Panc1 (cell line): ENCODE measurements at regions not wholly inside any gene's neighbourhood (a gene's known extent, or its start where the extent isn't known, plus 50 kb on each side); places are given as distances from the start of the nearest gene placed in this dataset.

ENCODE experiments used
- CTCF ChIP-seq: fragments of 450-650 bp; IDR thresholded peaks from 2 replicates; pipeline ENCODE4 v1.5.1; 2017; ENCODE audit warnings: mild to moderate bottlenecking
- POLR2AphosphoS5 ChIP-seq: IDR thresholded peaks from 2 replicates; pipeline ENCODE4 v1.6.1; 2012; ENCODE audit warnings: mild to moderate bottlenecking, low read depth, low read length, moderate library complexity
- REST ChIP-seq, 2 experiments: IDR thresholded peaks; 2 replicates each; pipeline ENCODE4 v1.6.1; 2011 to 2012; ENCODE audit warnings: low read depth in 2 of 2, control low read depth in 1 of 2, low read length in 1 of 2, mild to moderate bottlenecking in 1 of 2, moderate library complexity in 1 of 2; ENCODE audit not compliant: insufficient read depth in 1 of 2
- TCF7L2 ChIP-seq: IDR thresholded peaks from 2 replicates; pipeline ENCODE4 v1.6.1; 2011; ENCODE audit warnings: mild to moderate bottlenecking, low read depth, low read length, inconsistent platforms

- TF ChIP-seq CTCF (no peak), REST (IDR thresholded peaks at IDR 0.05; ENCODE audit: insufficient read depth in 1 of 2, low read depth in 2 of 2, low read length in 1 of 2) (no peak), POLR2AphosphoS5 (no peak), TCF7L2 (no peak)
Measured at GRCh38 chr22:44409974-44410316, 88.1 kb downstream of the RTL6 start.
